ENCODE measurements at regions not wholly inside any gene's neighbourhood (a gene's known extent, or its start where the extent isn't known, plus 50 kb on each side); places are given as distances from the start of the nearest gene placed in this dataset.

- H3K27me3 ChIP-seq, result no peaks in the 10 kb centered on the region
- no peak overlapping the region for H3K27ac ChIP-seq
- intact Hi-C loops (cut with DNase I), result no loop called here
- H3K9me3 ChIP-seq, result no peaks in the 10 kb centered on the region
- peaks cover 8% of the 10 kb centered on the region for H3K4me1 ChIP-seq
- no peaks in the 10 kb centered on the region for H3K36me3 ChIP-seq (replicated peaks in 1 of 2; ENCODE audit: insufficient read depth in 1 of 2, low read depth in 2 of 2)
- no peak overlapping the region for H3K4me3 ChIP-seq
- no peak for ATAC-seq
- 39 to 46% methylated on average over 4 of the region's 4 CpGs for WGBS, 2 donors
- TF ChIP-seq CTCF (IDR thresholded peaks at IDR 0.05), result no peak
- TF ChIP-seq POLR2A (IDR thresholded peaks at IDR 0.05), result no peak
- DNase-seq, result no peak
Observed at GRCh38 chr4:156677656-156678055, 293.9 kb downstream of the PDGFC start.

GRCh38 chr4:156677131-156677531 lies 294.5 kb downstream of the PDGFC start:
- H3K36me3 ChIP-seq (replicated peaks in 1 of 2; ENCODE audit: insufficient read depth in 1 of 2, low read depth in 2 of 2), result no peaks in the 10 kb centered on the region
- H3K4me1 ChIP-seq, result peaks cover 13% of the 10 kb centered on the region
- TF ChIP-seq CTCF (IDR thresholded peaks at IDR 0.05) (peak in 5 of 7 experiments; percentile 17 to 50 (median 45)), POLR2A (IDR thresholded peaks at IDR 0.05) (no peak)
- H3K9me3 ChIP-seq, result no peaks in the 10 kb centered on the region
- no peak overlapping the region for H3K4me3 ChIP-seq
- no peak for ATAC-seq
- H3K27ac ChIP-seq, result no peak overlapping the region
- peak in 2 of 4 donors; percentile 9 to 21 for DNase-seq
- H3K27me3 ChIP-seq, result no peaks in the 10 kb centered on the region
- 38 to 40% methylated on average over 6 of the region's 6 CpGs for WGBS, 2 donors
- intact Hi-C loops (cut with DNase I), result no loop called here

DNA sequence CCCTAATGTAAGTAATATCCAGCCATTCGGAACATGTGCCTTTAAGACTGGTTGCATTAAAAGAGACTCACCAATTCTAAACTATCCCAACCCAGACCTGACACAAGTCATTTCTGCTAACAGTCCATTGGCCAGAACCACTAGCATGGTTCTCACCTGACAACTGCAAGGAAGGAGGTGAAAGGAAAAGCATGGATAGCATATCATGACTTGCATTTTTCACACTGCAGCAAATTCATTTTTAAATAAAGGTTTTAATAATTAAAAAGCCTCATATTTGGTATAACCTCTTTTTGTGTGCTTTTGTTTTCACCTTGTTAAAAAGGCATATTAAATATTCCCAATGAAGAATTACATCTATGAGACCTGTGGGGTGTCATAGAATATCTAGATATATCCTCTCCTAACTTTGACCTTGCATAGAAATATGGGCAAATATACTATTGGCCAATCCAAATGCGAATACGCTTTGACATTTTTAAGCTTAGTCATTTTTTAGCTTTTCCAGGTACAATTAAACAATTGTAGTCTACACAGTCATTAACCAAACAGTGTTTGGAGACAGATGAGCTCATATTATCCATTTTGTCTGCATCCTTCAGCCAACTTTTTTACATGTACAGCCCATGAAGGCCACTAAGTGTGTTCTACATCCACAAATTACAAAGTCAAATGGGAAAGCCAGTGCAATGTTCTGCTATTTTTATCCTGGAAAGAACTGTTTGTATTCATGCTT lies 295.3 kb downstream of the PDGFC start:
- H3K4me3 ChIP-seq, result no peak overlapping the region
- TF ChIP-seq CTCF (IDR thresholded peaks at IDR 0.05), result no peak
- no peak for TF ChIP-seq POLR2A (IDR thresholded peaks at IDR 0.05)
- DNase-seq (no peak), ATAC-seq (no peak)
- no peaks in the 10 kb centered on the region for H3K9me3 ChIP-seq
- H3K27ac ChIP-seq, result no peak overlapping the region
- no peaks in the 10 kb centered on the region for H3K36me3 ChIP-seq (replicated peaks in 1 of 2; ENCODE audit: insufficient read depth in 1 of 2, low read depth in 2 of 2)
- 71 to 74% methylated on average over 3 of the region's 3 CpGs for WGBS, 2 donors
- no peaks in the 10 kb centered on the region for H3K27me3 ChIP-seq
- H3K4me1 ChIP-seq, result peaks cover 13% of the 10 kb centered on the region
- intact Hi-C loops (cut with DNase I), result no loop called here

DNA sequence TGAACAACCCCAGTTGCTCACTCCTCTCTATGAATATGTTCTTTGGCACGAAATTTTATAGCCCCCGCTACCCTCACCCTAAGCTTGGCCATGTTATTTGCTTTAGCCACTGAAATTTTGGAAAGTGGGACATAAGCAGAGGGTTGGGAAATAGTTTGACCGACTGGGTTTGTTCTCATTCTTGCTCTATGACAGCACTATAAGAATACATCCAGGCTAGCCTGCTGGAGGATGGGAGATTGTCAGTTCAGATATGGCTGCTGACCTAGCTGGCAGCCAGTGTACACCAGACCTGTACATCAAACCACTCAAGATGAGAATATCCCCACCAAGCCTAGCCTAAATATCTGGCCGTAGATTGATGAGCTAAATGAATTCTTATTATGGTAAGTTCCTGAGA lies 298.1 kb downstream of the PDGFC start:
- no peaks in the 10 kb centered on the region for H3K9me3 ChIP-seq
- no peak for TF ChIP-seq POLR2A (IDR thresholded peaks at IDR 0.05)
- TF ChIP-seq CTCF (IDR thresholded peaks at IDR 0.05), result no peak
- H3K27me3 ChIP-seq, result no peaks in the 10 kb centered on the region
- no peak overlapping the region for H3K4me3 ChIP-seq
- no peak for ATAC-seq
- peak overlapping the region in 1 of 4 donors; percentile 29 for H3K27ac ChIP-seq
- peaks cover 13% of the 10 kb centered on the region for H3K4me1 ChIP-seq
- intact Hi-C loops (cut with DNase I), result no loop called here
- WGBS, 2 donors, result 61 to 63% methylated on average over 4 of the region's 4 CpGs
- no peak for DNase-seq
- no peaks in the 10 kb centered on the region for H3K36me3 ChIP-seq (replicated peaks in 1 of 2; ENCODE audit: insufficient read depth in 1 of 2, low read depth in 2 of 2)

Data from body of pancreas (tissue), 4 donors.